ENCODE measurements at regions not wholly inside any gene's neighbourhood (a gene's known extent, or its start where the extent isn't known, plus 50 kb on each side); places are given as distances from the start of the nearest gene placed in this dataset.
"Not testable (repeated sequence)": the region's sequence is repeated elsewhere in the genome, so short reads cannot be mapped to it uniquely, and the experiment has no call there.

GRCh38 chr5:130815246-130815645, 349.8 kb downstream of the HINT1 start:
- DNase-seq: no peak

DNA sequence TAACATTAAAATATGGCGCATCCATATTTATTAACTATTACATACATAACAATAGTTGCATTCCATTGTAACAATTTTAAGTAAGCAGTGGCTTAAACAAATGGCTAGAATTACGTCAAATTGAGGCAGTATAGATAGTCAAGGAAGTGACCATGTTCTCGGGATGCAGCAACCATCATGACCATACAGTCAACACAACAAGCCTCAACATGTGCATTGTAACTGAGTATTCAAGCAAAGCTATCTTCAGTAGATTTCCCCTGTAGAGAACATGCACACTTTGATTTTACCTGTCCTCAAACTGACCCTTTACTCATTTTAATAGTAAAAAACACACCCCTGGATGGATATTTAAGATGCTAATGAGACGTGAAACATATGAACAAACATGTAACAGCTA, 356.4 kb downstream of the HINT1 start:
- DNase-seq: no peak

DNA sequence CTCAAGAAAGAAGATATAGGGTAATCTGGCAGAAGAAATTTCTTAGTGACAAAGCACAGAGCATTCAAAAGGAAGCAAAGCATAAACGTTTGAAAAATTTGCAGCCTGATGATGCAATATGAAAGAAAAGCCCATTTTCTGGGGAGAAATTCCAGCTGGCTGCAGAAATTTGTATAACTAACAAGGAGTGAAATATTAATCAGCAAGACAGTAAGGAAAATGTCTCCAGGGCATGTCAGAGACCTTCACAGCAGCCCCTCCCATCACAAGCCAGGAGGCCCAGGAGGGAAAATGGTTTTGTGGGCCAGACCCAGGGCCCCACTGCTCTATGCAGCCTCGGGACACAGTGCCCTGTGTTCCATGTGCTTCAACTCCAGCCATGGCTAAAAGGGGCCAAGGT, 359.4 kb downstream of the HINT1 start:
- DNase-seq: no peak

DNA sequence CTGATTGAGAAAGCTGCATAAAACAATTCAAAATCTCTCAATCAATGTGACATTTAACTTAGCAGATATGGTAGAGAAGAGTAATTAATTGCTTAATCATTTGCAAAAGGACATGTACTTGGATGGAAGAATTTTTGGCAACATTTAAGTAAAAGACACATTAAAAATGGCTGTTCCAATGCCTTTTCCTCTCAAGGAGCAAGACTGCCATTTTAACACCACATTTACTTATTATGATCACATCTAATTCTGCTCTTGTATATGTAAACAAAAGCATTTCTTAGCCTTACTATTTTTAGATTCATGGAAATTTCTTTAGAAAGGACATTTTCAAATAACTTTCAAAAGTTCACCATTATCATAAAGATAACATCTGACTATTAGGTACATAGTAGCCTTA, 360.0 kb downstream of the HINT1 start:
- no peak for DNase-seq

- no peak for DNase-seq
Observed at GRCh38 chr5:130801963-130802362, 363.1 kb downstream of the HINT1 start.

- DNase-seq: no peak
Observed at GRCh38 chr5:130799015-130799414, 366.0 kb downstream of the HINT1 start.

- no peak for DNase-seq
Observed at GRCh38 chr5:130797303-130797702, 367.8 kb downstream of the HINT1 start.

- no peak for DNase-seq
Observed at GRCh38 chr5:130796902-130797301, 368.2 kb downstream of the HINT1 start.

DNA sequence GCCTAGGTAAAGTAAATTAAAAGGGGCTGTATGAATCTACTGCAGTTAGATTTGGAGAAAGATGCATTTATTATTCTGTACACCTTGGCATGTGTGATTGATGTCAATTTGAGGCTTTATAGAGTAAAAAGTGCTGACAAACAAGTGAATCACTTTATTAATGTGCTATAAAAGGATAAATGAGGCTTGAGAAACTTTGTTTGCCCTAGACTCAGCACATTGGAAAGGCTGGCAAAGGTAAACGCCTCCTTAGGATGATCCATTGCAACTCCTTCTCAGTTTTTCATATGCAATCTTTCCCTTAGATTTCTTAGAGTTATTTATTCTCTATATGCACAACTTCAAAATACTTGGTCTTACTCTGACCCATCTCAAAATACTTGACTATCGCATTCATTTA, 369.0 kb downstream of the HINT1 start:
- DNase-seq: no peak

DNA sequence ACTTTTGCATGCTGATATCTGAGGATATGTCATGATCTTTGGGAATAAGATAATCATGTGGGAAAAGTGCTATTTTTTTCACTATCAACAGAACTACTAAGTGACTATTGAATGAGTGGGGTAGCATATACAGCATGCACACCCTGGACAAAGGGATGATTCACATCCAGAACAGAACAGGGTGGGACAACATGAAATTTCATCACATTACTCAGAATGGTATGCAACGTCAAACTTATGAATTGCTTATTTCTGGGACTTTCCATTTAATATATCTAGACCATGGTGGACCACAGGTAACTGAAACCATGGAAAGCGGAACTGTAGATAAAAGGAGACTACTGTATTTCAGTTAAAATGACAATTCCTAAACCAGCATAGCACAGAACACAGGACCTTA, 370.0 kb downstream of the HINT1 start:
- DNase-seq: no peak

- DNase-seq: no peak
Observed at GRCh38 chr5:130777794-130778193, 387.3 kb downstream of the HINT1 start.

DNA sequence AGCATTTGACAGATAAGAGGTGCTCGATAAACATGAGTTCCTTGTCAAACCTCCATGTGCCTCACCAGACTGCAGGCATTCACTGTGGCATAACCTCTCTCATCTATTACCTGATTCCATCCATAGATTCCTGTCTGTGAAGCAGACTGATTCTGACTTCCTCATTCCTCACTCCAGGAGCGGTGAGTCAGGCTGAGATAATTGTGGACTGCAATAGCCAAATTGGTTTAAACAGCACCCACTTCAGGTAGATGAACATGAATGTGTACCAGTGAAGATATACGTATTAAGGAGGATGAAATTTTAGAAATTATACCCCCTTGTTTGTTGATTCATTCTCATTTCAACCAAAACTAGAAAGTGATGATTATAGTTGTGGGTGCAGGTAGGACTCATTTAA, 391.2 kb downstream of the HINT1 start:
- no peak for DNase-seq

DNA sequence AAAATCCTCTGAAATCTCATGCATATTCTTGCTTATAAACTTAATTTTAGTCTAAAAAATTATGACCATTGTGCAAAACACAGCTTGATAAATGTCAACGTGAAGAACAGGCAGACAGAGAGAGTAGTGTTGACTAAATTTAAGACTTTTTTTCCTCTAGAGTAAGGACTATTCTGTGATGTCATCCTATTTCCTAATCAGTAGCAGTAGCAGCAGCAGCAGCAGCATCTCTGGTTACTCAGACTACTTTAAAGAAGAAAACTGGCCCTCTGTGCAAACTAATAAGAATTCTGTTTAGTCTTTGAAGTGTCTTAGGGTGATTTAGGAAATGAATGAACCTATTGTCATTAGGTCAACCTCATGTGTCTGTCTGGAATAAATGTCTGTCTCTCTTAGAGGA, 403.0 kb downstream of the HINT1 start:
- no peak for DNase-seq

GRCh38 chr5:130759061-130759460, 406.0 kb downstream of the HINT1 start:
- DNase-seq: no peak

- DNase-seq: no peak
Observed at GRCh38 chr5:130747556-130747955, 417.5 kb downstream of the HINT1 start.

GRCh38 chr5:130746641-130747040, 418.4 kb downstream of the HINT1 start:
- not testable (repeated sequence) for DNase-seq

GRCh38 chr5:130743092-130743491, 422.0 kb downstream of the HINT1 start:
- no peak for DNase-seq

GRCh38 chr5:130740047-130740569, 424.9 kb downstream of the HINT1 start:
- no peak for DNase-seq

- no peak for DNase-seq
Observed at GRCh38 chr5:130731839-130732238, 433.2 kb downstream of the HINT1 start.

DNA sequence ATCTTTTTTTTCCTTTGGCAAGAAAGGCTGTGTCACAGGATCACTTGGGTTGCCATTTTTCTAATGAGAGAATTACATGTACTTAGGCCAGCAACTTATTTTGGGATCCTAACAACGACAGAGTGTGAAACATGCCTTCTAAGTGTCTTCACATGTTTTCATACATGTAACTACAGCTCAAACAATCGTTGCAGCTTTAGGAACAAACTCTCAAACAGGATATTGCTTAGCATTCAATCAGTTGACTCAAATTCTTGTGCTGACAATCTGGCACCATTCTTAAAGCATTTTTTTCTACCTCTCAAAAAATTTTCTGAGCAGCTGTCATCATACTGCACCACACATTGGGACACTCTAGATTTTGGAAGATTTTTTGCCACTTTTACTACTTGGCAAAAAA, 435.5 kb downstream of the HINT1 start:
- no peak for DNase-seq

DNA sequence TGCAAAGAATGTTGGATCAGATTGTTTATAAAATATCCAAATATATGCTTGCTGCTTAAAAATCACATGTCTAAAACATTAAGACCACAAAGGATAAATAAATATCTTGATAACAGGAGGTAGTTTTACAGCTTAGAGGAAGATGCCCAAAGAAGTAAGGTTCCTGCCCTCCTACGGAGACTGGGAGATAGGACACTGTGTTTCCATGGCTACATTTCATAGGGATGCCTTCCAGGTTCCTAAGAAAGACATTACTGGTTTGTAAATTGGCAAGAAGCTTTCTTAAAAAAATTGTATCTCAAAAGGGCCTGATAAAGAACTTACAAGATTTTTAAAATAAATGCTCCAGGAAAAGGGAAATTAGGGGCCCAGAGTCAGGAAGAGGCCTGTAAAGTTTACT, 437.2 kb downstream of the HINT1 start:
- DNase-seq: no peak

DNA sequence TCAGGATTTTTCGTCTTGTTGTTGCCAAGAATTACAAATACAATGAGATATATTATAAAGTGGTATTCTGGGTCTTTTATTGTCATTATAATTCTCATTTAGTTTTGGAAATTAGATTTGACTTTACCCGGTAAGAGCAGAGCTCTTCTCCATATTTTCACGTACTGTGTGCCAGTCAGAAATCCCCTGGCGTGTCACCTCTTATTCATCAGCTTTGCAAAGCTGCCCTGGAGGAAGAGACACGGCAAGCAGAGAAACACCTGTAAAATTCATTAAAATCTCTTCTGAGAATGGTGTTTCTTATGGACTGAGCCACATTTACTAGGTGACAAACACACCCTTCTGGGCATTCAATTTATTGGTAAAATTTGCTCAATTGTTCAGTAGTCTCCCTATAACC, 440.4 kb downstream of the HINT1 start:
- no peak for DNase-seq

DNA sequence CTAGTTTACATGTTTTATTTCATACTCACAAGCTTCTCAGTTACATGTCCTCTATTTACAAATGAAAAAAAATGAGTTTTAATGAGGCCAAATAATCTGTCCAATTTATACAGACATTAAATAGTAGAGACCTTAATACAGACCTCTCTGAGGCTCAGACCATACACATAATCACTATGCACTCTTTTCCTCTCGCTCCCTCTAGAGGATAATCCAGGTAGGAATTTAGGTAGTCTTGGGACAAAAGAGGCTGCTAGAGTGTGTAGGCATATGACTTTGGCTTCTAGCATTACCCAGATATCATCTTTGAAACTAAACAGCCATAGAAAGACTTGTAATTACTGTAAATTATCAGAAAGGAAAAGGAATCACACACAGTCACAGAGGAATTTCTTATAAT, 444.7 kb downstream of the HINT1 start:
- peak; percentile 9 for DNase-seq

DNA sequence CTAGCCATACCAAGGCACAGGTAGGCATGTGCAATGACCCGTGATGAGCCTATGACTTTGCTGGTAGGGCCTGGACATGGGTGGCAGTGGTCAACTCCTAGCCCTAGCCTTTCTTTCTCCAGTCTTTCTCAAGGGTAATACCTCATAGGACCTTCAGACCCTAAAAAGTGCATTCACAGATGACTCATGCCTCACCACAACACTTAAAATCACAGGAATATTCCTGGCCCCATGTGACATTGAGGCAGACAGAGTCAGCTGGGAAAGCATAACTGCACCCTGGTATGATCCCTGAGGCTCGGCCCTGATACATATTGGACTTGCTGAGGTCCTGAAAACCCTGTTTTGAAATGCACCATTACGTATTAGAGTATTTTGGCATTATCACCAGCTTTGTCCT, 449.5 kb downstream of the HINT1 start:
- DNase-seq: no peak

DNA sequence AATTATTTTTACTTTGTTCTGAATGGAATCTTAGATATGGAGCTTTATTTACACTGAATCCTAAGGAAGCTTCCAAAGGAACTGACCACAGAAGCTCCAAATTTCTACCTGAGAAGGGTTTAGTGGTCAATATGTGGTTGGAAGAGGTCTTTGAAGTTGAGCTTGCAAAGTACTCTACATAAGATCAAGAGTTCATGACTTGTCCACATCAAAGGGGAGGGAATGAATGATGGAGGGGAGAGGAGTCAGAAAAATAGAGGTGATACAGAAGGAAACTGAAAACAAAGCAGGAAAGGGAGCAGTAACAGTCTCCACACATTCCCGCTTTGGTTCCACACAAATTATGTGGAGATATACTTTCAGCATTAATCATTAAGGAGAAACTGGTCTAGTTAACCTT, 450.9 kb downstream of the HINT1 start:
- no peak for DNase-seq

GRCh38 chr5:130712324-130712723, 452.7 kb downstream of the HINT1 start:
- no peak for DNase-seq

Measured in EL (cell line).